NOMO-1 treated with dmso at 0.1 percent for 144 hours (cell line): ENCODE measurements at regions not wholly inside any gene's neighbourhood (a gene's known extent, or its start where the extent isn't known, plus 50 kb on each side); places are given as distances from the start of the nearest gene placed in this dataset.

Experiments used
- DNase-seq: peaks from one replicate; lab custom pipeline; 2025; ENCODE audit not compliant: unreplicated experiment; lab: John Stamatoyannopoulos, UW

DNA sequence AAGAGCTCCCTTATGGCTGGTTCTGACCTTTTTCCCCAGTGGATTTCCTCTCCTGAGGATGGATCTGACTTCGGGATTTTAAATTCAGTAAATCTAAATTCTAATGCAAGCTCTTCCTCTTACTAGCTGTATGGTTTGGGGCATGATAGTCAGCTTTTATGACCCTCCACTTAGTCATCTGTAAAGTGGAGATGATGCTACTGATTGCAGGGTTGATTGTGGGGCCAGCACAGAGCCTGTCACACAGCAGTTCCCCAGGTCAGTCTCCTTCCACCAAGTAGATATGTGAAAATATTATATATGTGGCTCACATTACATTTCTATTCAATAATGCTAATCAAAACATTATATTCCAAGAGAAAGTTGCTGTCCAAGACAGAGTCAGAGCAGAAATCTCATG lies 141.3 kb upstream of the UBE2E1 start:
- DNase-seq, result no peak

DNA sequence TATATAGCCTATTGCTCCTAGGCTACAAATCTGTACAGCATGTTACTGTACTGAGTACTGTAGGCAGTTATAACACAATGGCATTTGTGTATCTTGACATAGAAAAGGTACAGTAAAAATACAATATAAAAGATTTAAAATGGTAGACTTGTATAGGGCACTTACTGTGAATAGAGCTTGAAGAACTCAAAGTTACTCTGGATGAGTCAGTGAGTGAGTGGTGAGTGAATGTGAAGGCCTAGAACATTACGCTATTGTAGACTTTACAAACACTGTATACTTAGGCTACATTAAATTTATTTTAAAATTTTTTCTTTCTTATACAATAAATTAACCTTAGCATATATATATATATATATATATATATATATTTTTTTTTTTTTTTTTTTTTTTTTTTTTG lies 140.0 kb upstream of the UBE2E1 start:
- no peak for DNase-seq

DNA sequence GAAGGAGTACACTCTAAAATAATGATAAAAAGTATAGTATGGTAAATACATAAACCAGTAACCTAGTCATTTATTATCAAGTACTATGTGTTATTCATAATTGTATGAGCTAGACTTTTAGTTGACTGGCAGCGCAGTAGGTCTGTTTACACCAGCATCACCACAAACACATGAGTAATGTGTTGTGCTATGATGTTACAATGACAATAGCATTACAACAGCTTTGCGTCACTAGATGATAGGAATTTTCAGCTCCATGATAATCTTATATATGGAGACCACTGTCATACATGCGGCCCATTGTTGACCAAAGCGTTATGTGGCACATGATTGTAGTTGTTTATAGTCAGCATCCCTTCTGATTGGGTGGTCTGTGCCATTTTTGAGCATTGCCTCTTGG lies 138.9 kb upstream of the UBE2E1 start:
- DNase-seq, result no peak

DNA sequence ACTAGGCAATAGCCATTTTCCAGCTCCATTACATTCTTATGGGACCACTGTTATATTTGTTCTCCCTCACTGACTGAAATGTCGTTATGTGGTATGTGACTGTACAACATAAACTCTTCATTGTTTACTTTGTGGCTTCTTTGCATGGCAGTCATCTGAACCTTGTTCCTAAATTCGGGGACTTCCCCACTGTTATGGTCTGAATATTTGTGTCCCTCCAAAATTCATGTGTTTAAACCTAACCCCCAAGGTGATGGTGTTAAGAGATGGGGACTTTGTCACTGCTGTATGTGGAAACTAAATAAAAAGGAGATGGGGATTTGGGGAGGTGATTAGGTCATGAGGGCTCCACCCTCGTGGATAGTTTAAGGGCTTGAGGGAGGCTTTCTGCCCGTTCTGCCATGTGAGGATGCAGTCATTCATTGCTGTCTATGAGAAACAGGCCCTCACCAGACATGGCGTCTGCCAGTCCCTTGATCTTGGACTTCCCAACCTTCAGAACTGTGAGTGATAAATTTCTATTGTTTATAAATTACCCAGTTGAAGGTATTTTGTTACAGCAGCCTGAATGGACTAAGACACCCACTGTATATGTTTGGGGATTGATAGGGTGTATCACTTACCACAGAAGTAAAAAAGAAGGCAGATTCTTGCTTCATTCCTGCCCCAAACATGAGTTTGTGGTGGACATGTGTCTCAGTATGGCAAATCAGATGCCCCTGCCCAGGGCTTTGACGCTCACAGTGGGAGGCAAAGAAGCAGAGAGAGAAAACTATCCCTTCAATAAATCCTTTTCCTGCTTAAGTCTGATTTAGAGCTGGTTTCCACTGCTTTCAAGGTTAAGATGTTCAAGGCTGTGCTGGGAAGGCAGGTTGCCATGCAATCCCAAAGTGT lies 138.0 kb upstream of the UBE2E1 start:
- no peak for DNase-seq

DNA sequence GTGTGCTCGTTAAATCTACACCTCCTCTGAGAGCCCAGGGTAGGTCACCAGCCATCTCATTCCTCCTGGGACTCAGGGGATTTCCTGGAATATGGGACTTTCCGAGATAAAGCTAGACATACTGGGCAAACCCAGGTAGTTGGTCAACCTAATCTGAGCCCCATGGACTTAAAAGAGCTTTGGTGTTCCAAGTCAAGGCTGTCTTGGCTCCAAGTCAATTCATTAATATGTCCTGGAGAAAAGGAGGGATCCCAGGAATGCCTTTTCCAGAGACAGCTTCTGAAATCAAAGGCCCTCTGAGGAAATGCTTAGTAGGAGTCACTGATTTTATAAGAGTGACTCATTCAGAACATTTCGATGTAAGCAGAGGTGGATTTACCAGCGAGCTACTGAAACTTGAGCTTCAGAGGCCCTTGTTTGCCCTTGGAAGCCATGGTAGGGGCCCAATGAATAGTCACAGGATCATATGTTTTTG lies 137.3 kb upstream of the UBE2E1 start:
- no peak for DNase-seq

DNA sequence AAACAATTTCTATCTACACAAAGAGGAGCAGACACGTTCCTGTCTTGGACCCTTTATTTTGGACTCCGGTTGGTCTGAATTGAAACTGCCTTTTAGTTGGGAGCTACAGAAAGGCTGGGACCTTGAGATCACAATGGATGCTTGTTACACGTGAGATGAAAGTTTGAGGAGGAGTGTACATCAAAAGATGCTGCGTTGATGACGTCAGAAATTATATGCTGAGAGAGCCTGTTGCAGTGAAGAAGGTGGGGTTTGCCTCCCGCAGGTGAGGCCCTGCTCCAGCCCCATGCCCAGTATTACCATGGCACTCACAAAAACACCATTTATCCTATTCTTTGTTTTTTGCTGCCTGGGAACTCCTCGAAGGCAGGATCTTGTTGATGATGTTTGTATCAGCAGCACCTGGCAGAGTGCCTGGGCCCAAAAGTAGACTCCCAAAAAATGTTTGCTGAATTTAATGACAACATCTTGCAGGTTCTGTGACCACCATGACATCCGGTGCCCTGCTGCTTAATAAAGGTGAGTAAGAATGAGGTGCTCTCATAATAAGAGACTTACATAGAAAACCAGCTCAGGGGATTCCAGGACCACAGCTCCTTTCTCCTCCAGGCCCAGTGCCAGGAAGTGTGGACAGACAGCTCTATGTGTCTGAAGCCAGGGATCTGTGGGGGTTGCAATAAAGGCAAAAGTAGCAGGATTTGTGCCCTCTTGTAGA lies 136.1 kb upstream of the UBE2E1 start:
- no peak for DNase-seq

DNA sequence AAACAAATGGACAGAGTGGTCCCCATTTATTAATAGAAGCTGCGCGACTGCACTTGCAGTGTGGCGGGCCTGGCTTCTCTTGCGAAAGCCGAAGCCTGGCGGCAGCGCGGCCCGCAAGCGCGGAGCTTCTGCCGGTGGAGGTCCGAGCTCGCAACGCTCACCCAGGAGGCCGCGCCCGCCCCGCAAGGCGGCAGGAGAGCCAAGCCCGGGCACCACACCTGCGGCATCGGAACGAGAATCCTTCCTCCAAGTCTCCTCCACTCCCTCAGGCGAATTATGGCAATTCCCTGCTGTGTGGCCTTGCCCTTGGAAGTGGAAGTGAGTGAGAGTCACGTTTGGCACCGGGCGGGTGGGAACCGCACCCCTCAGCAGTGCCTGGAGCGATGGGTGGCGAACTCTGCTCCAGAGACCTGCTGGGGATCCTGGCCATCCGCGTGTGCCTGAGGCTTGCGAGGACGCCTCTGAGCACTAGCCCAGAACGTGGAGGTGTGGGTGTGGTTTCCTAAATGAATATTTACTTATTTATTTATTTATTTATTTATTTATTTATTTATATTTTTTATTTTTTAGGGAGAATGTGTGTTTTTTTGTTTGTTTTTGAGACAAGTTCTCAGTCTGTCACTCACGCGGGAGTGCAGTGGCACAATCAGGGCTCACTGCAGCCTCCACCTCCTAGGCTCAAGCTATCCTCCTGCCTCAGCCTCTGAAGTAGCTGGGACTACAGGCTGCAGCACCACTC lies 133.7 kb upstream of the UBE2E1 start:
- peak; percentile 9 for DNase-seq

DNA sequence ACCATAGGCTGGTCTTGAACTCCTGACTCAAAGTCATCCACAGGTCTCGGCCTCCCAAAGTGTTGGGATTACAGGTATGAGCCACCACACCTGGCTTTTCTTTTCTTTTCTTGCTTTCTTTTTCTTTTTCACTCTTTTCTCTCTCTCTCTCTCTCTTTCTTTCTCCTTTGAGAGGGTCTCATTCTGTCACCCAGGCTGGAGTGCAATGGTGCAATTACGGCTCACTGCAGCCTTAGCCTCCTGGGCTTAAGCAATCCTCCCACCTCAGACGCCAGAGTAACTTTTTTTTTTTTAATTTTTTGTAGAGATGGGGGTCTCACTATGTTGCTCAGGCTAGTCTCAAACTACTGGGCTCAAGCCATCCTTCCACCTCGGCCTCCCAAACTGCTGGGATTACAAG lies 133.1 kb upstream of the UBE2E1 start:
- DNase-seq, result no peak

DNA sequence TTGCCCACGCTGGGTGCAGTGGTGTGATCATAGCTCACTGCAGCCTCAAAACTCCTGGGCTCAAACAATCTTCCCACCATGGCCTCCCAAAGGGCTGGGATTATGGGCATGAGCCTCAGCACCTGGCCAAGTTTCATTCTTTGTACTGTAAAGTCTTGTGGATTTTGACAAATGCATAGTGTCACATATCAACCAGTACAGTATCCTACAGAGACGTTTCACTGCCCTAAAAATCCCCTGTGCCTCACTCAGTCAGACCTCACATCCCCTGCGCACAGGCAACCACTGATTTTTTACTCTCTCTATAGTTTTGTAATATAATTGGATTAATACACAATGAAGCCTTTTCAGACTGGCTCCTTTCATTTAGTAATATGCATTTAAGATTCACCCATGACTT lies 130.7 kb upstream of the UBE2E1 start:
- DNase-seq, result no peak

DNA sequence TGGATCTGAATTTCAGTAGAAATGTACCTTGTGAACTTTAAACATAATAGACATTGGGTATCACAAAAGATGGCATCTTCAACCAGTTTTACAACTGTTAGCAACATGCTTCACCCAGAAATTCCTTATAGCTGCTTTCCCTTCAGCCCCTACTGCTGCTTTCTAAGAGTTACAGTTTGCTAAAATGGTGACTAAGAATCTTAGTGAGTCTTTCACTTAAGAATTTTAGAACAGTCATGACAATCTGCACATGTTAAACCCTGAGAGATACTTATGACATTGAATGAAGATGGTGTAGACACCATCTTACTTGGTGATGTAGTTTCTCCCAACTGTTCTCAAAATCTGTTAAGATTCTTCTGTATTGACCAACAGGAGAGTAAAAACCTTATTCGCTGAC lies 129.7 kb upstream of the UBE2E1 start:
- DNase-seq, result no peak

DNA sequence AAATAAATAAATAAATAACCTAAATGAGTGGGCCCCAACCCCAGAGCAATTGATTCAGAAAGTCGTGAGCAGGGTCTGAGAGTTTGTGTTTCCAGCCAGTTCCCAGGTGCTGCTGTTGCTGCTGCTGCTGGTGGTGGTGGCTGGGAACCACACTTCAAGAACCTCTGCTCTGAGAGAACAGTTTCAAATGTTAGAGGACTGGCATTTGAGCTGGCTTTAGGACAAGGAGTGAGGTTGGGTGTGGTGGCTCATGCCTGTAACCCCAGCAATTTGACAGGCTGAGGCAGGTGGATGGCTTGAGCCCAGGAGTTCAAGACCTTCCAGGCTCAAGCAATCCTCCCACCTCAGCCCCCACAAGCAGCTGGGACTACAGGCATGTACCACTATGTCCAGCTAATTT lies 123.1 kb upstream of the UBE2E1 start:
- no peak for DNase-seq

DNA sequence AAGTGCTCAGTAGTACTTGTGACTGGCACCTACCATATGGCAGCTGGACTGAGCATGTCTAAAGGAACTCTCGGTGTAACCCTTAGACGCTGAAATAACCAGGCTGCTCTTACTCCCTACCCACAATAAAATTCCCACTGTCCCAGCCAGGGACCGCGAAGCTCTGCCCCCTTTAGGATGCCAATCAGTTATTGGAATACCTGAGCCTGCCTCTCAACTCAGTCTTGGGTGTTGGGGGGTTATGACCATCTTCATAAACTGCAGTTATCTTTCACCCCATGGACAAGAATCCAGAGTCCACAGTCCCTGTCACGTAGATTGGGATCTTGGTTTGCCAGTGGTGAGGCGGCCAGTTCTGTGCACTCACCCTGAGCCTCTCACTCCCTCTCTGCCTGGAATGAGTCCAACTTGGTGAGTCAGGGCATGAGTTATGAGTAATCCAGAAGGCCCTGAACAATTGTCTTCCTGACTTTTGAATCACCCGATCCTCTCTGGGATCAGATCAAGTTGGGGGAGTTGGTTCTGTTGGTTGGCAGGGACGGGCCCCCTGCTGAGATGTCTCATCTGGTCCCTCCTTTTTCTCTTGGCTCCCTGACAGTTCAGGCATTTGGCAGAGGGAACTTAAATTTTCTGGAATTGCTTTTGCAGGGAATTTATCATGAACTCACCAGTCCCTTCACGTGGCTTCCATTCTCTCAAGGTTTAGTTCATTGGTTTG lies 120.1 kb upstream of the UBE2E1 start:
- no peak for DNase-seq

DNA sequence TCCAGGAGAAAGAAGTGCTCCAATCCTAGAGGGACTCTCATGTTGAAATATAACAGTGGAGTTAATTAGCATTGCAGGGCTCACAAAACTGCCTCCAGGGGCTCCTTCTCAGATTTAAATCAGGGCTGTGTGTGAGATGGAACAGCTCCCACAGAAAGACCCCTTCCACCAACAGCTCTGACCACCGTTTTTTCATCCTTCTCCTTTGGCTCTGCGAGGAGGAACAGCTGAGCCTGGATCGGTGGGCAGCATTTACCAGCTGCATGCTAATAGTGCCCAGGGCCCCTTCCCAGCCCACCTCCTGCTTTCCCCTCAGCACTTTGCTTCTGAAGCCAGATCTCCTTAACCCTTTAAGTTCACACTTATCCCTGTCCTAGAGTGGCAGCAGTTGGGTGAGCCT lies 119.2 kb upstream of the UBE2E1 start:
- no peak for DNase-seq

DNA sequence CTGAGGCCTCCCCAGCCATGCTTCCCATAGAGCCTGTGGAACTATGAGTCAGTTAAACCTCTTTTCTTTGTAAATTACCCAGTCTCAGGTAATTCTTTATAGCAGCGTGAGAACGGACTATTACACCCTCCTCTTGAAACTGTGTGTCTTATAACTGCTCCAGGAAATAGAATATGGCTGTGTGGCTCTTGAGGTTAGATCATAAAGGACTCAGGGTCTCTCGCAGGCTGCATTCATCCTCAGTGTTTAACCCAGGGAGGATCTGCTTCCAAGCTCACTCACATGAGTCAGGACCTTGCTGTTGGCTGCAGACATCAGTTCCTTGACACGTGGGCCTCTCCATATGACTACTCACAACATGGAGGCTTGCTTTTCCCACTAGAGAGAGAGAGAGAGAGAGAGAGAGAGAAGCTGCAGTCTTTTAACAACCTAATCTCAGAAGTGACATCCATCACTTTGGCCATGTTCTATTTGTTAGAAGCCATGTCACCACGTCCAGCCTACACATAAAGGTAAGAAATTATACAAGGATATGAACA lies 114.3 kb upstream of the UBE2E1 start:
- DNase-seq, result no peak

DNA sequence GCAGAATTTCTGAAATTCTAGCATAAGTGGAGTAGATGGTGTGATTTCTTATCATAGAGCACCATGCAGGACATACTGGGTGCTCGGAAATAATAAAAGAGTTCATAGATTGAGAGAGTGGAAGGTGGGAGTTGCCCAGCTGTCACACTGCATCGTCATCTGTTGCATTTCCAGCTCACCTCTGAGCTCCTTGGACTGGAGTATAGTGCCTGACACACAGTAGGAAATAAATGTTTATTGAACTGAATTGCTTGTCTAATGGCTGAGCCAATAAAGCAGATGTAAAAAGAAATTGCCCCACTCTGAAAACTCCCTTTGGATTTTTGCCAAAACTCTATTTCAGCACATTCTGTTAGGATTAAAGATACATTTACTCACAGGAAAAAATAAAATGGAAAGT lies 108.9 kb upstream of the UBE2E1 start:
- DNase-seq, result no peak

DNA sequence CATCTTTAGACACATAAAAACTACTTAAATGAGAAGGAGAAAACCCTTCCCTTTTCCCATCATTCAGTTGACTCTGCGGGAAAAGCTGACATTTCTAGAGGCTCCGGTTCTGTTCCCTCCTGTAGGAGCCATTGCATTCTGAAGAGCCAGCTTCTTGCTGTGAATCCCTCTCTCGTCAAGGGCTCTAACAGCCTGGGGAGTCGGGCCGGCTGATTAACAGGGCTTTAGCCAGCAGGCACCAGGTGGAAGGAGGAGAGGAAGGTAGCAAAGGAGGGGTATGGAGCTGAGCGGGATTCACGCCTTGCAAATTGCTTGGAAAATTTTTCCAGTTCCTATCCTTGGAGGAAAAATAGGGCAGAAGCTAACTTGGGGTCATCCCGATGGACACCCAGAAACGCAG lies 108.3 kb upstream of the UBE2E1 start:
- no peak for DNase-seq

DNA sequence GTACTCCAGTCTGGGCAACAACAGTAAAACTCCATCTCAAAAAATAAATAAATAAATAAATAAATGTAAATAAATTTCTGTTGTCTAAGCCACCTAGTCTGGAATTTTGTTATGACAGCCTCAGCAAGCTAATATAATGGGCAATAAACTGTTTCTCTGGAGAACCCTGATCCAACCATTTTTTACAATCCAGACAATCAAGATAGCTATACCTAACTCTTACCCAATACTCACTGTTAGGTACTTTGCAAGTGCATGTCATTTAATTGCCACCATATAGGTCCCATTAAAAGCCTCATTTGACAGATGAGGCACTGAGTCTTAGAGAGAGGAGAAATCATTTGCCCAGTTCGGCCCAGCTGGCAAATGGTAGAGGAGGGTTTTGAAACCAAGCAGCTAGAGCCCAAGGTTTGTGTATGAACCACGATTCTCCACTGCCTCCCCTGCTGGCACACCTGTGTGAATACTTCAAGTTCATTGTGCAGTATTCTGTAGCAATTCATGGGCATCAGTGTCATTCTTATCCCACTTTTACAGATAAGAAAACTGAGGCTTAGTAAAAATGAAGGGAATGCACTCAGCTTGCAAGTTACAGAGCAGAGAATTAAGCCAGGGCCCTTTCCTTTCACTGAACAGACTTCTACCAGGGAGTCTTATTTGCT lies 107.0 kb upstream of the UBE2E1 start:
- no peak for DNase-seq

DNA sequence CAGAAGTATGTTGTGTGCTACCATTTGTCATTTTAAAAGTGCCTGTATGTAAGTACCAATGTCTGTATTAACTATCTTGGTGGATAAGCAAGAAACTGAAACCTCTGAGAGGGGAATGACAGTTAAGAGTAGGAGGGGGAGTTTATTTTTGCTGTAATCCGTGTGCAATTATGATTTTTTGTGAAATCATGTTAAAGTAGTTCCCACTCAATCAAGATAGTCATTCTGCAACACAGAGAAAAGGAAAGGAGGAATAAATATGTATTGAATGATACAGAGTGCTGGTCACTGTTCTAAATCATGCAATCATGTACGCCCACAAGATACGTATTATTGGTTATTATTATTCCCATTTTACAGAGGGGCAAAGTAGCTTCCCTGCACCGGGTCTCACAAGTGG lies 105.1 kb upstream of the UBE2E1 start:
- DNase-seq, result no peak

DNA sequence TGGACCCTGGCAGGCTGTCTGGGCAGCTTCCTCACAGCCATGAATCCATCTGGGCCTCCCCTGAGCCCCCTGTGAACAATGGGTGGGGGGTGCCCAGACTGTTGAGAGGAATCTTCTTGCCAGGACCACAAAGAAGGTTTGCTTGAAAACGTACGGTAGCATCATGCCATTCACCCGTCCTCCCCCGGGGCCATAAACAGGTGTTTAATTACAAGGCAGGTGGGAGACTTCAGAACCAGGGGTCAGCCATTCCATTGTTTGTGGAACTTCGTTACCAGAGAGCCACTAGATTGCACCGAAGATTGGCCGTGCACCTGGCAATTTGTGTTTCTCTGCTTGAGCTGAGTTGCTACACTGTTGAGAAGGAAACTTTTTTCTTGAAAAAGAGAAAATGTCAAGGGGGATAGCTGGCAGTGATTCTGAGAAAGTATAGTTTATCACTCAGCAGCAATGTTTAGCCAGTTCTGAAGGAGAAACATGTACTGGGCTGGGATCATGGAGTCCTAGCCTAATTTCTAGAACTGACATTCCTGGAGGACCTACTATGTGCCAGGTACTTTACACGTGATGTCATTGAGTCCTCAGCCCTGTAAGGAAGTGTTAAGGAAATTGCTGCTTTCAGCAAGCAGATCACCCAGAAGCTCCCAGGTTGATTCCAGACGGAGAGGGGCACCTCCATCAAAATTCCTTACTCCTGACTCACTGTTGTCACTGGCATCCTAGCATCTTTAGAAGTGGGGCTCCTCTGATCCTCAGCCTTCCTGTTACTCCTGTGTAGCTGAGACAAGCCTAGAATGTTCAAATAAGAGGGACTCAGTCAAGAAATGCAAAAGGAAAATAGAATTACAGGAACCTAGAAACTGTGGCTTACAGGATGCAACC lies 103.8 kb upstream of the UBE2E1 start:
- no peak for DNase-seq
